ENCODE measurements at regions not wholly inside any gene's neighbourhood (a gene's known extent, or its start where the extent isn't known, plus 50 kb on each side); places are given as distances from the start of the nearest gene placed in this dataset.

GRCh38 chr14:70269582-70269981 lies 80.8 kb upstream of the SLC8A3 start:
- H3K23ac ChIP-seq (ENCODE audit: low read length in 2 of 2): no peak overlapping the region
- no peak for DNase-seq
- H3K27ac ChIP-seq (ENCODE audit: low read length, poor library complexity, severe bottlenecking): no peak overlapping the region
- no peak overlapping the region for H3K4me2 ChIP-seq (ENCODE audit: low read length, poor library complexity, severe bottlenecking)
- H3K27me3 ChIP-seq (ENCODE audit: control insufficient read depth in 1 of 2, insufficient read depth in 1 of 2, low read length in 2 of 2): peaks cover 3% of the 10 kb centered on the region in 2 experiments
- no peak overlapping the region for H2AK5ac ChIP-seq (ENCODE audit: low read length, severe bottlenecking)
- no peak overlapping the region for H3K4me3 ChIP-seq (ENCODE audit: insufficient read depth in 1 of 2, low read depth in 1 of 2, low read length in 2 of 2)
- WGBS: 56% methylated on average over 1 of the region's 1 CpG
- H4K8ac ChIP-seq (ENCODE audit: low read length): no peak overlapping the region
- H3K14ac ChIP-seq (ENCODE audit: low read length in 2 of 2): no peak overlapping the region
- H3K9me3 ChIP-seq (ENCODE audit: control insufficient read depth, low read length): no peaks in the 10 kb centered on the region
- H2BK120ac ChIP-seq (ENCODE audit: low read depth, low read length): no peak overlapping the region
- no peak overlapping the region for H2BK12ac ChIP-seq (ENCODE audit: low read length in 2 of 2)
- H3K4ac ChIP-seq (ENCODE audit: low read depth in 1 of 2, low read length in 2 of 2): no peak overlapping the region
- no peak overlapping the region for H4K91ac ChIP-seq (ENCODE audit: low read length)
- no peak overlapping the region for H2BK15ac ChIP-seq (ENCODE audit: low read depth, poor library complexity, severe bottlenecking)
- no peaks in the 10 kb centered on the region for H3K36me3 ChIP-seq (ENCODE audit: control insufficient read depth in 1 of 2, insufficient read depth in 2 of 2, low read depth in 1 of 2, low read length in 2 of 2)
- no peak overlapping the region for H2AFZ ChIP-seq (ENCODE audit: low read depth, low read length)
- H3K4me1 ChIP-seq (ENCODE audit: control insufficient read depth, insufficient read depth, low read depth, low read length): no peaks in the 10 kb centered on the region
- no peak overlapping the region for H2BK5ac ChIP-seq (ENCODE audit: low read depth, low read length, poor library complexity, severe bottlenecking)
- no peak overlapping the region for H3K9ac ChIP-seq (ENCODE audit: low read length)
- no peaks in the 10 kb centered on the region for H3K79me1 ChIP-seq (replicated peaks; ENCODE audit: low read length, poor library complexity, severe bottlenecking)
- no peak overlapping the region for H3K18ac ChIP-seq (ENCODE audit: low read depth in 1 of 2, low read length in 2 of 2)

DNA sequence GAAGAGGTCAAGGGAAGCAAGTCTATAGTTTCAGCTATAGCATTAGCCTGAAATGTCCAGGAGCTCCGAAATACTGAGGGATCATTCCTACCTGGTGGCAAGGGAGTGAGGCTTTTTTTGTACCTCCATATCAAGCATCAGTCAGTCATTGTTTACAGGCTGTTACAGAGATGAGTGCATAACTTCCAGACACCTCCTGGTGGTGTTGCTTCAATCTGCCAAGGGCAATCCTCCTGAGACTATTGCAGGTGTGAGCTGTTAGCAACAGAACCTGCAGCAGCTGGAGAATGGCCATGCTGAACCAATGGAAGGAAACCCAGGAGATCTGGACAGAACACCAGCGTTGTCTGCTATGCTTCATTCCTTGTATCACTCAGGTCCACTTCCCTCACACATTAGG lies 80.0 kb upstream of the SLC8A3 start:
- 39% methylated on average over 2 of the region's 2 CpGs for WGBS
- no peaks in the 10 kb centered on the region for H3K9me3 ChIP-seq (ENCODE audit: control insufficient read depth, low read length)
- no peak overlapping the region for H3K23ac ChIP-seq (ENCODE audit: low read length in 2 of 2)
- H3K27me3 ChIP-seq (ENCODE audit: control insufficient read depth in 1 of 2, insufficient read depth in 1 of 2, low read length in 2 of 2): peaks cover 3% of the 10 kb centered on the region in 2 experiments
- no peak for DNase-seq
- no peaks in the 10 kb centered on the region for H3K36me3 ChIP-seq (ENCODE audit: control insufficient read depth in 1 of 2, insufficient read depth in 2 of 2, low read depth in 1 of 2, low read length in 2 of 2)
- no peak overlapping the region for H3K18ac ChIP-seq (ENCODE audit: low read depth in 1 of 2, low read length in 2 of 2)
- no peaks in the 10 kb centered on the region for H3K79me1 ChIP-seq (replicated peaks; ENCODE audit: low read length, poor library complexity, severe bottlenecking)
- no peak overlapping the region for H4K8ac ChIP-seq (ENCODE audit: low read length)
- H3K27ac ChIP-seq (ENCODE audit: low read length, poor library complexity, severe bottlenecking): no peak overlapping the region
- no peaks in the 10 kb centered on the region for H3K4me1 ChIP-seq (ENCODE audit: control insufficient read depth, insufficient read depth, low read depth, low read length)
- no peak overlapping the region for H2BK120ac ChIP-seq (ENCODE audit: low read depth, low read length)
- no peak overlapping the region for H2BK15ac ChIP-seq (ENCODE audit: low read depth, poor library complexity, severe bottlenecking)
- H2AK5ac ChIP-seq (ENCODE audit: low read length, severe bottlenecking): no peak overlapping the region
- no peak overlapping the region for H3K4me2 ChIP-seq (ENCODE audit: low read length, poor library complexity, severe bottlenecking)
- no peak overlapping the region for H3K4ac ChIP-seq (ENCODE audit: low read depth in 1 of 2, low read length in 2 of 2)
- H3K9ac ChIP-seq (ENCODE audit: low read length): no peak overlapping the region
- no peak overlapping the region for H4K91ac ChIP-seq (ENCODE audit: low read length)
- H2AFZ ChIP-seq (ENCODE audit: low read depth, low read length): no peak overlapping the region
- H3K14ac ChIP-seq (ENCODE audit: low read length in 2 of 2): no peak overlapping the region
- no peak overlapping the region for H2BK5ac ChIP-seq (ENCODE audit: low read depth, low read length, poor library complexity, severe bottlenecking)
- H2BK12ac ChIP-seq (ENCODE audit: low read length in 2 of 2): no peak overlapping the region
- no peak overlapping the region for H3K4me3 ChIP-seq (ENCODE audit: insufficient read depth in 1 of 2, low read depth in 1 of 2, low read length in 2 of 2)

DNA sequence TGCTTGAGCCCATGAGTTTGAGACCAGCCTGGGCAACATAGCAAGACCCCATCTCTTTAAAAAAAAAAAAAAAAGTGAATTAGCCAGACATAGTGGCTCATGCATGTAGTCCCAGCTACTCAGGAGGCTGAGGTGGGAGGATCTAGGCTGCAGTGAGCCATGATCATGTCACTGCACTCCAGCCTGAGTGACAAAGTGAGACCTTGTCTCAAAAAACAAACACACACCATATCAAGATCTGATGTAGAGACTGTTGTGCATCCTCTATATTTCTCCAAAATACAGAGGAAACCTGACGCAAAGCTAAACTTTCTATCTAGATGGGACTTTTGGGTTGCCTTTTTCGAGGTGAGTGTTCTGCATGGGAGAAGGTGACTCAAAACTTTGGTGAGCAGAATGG lies 77.4 kb upstream of the SLC8A3 start:
- no CpG with 5 or more reads among the region's 2 CpGs for WGBS
- no peak for DNase-seq

GRCh38 chr14:70265422-70265821 lies 76.7 kb upstream of the SLC8A3 start:
- H3K9me3 ChIP-seq (ENCODE audit: control insufficient read depth, low read length): no peaks in the 10 kb centered on the region
- DNase-seq: no peak
- H2AFZ ChIP-seq (ENCODE audit: low read depth, low read length): no peak overlapping the region
- 100% methylated on average over 2 of the region's 2 CpGs for WGBS
- H2AK5ac ChIP-seq (ENCODE audit: low read length, severe bottlenecking): no peak overlapping the region
- H2BK120ac ChIP-seq (ENCODE audit: low read depth, low read length): no peak overlapping the region
- H3K27me3 ChIP-seq (ENCODE audit: control insufficient read depth in 1 of 2, insufficient read depth in 1 of 2, low read length in 2 of 2): peaks cover 3% of the 10 kb centered on the region in 2 experiments
- no peak overlapping the region for H3K27ac ChIP-seq (ENCODE audit: low read length, poor library complexity, severe bottlenecking)
- H4K8ac ChIP-seq (ENCODE audit: low read length): no peak overlapping the region
- no peak overlapping the region for H3K4me2 ChIP-seq (ENCODE audit: low read length, poor library complexity, severe bottlenecking)
- no peaks in the 10 kb centered on the region for H3K36me3 ChIP-seq (ENCODE audit: control insufficient read depth in 1 of 2, insufficient read depth in 2 of 2, low read depth in 1 of 2, low read length in 2 of 2)
- no peak overlapping the region for H2BK12ac ChIP-seq (ENCODE audit: low read length in 2 of 2)
- H3K4me1 ChIP-seq (ENCODE audit: control insufficient read depth, insufficient read depth, low read depth, low read length): no peaks in the 10 kb centered on the region
- H2BK15ac ChIP-seq (ENCODE audit: low read depth, poor library complexity, severe bottlenecking): no peak overlapping the region
- no peak overlapping the region for H3K4ac ChIP-seq (ENCODE audit: low read depth in 1 of 2, low read length in 2 of 2)
- no peaks in the 10 kb centered on the region for H3K79me1 ChIP-seq (replicated peaks; ENCODE audit: low read length, poor library complexity, severe bottlenecking)
- H3K9ac ChIP-seq (ENCODE audit: low read length): no peak overlapping the region
- no peak overlapping the region for H3K14ac ChIP-seq (ENCODE audit: low read length in 2 of 2)
- no peak overlapping the region for H3K4me3 ChIP-seq (ENCODE audit: insufficient read depth in 1 of 2, low read depth in 1 of 2, low read length in 2 of 2)
- no peak overlapping the region for H2BK5ac ChIP-seq (ENCODE audit: low read depth, low read length, poor library complexity, severe bottlenecking)
- H3K23ac ChIP-seq (ENCODE audit: low read length in 2 of 2): no peak overlapping the region
- H4K91ac ChIP-seq (ENCODE audit: low read length): no peak overlapping the region
- H3K18ac ChIP-seq (ENCODE audit: low read depth in 1 of 2, low read length in 2 of 2): no peak overlapping the region

More for the DNA sequence above, 77.4 kb upstream of the SLC8A3 start:
- no peak overlapping the region for H2BK15ac ChIP-seq (ENCODE audit: low read depth, poor library complexity, severe bottlenecking)
- no peak overlapping the region for H3K23ac ChIP-seq (ENCODE audit: low read length in 2 of 2)
- H2AFZ ChIP-seq (ENCODE audit: low read depth, low read length): no peak overlapping the region
- H3K4me1 ChIP-seq (ENCODE audit: control insufficient read depth, insufficient read depth, low read depth, low read length): no peaks in the 10 kb centered on the region
- H2AK5ac ChIP-seq (ENCODE audit: low read length, severe bottlenecking): no peak overlapping the region
- H2BK12ac ChIP-seq (ENCODE audit: low read length in 2 of 2): no peak overlapping the region
- H4K8ac ChIP-seq (ENCODE audit: low read length): no peak overlapping the region
- no peak overlapping the region for H3K4ac ChIP-seq (ENCODE audit: low read depth in 1 of 2, low read length in 2 of 2)
- no peak overlapping the region for H3K27ac ChIP-seq (ENCODE audit: low read length, poor library complexity, severe bottlenecking)
- H2BK5ac ChIP-seq (ENCODE audit: low read depth, low read length, poor library complexity, severe bottlenecking): no peak overlapping the region
- H3K18ac ChIP-seq (ENCODE audit: low read depth in 1 of 2, low read length in 2 of 2): no peak overlapping the region
- no peak overlapping the region for H4K91ac ChIP-seq (ENCODE audit: low read length)
- no peak overlapping the region for H3K4me2 ChIP-seq (ENCODE audit: low read length, poor library complexity, severe bottlenecking)
- no peak overlapping the region for H3K9ac ChIP-seq (ENCODE audit: low read length)
- H3K4me3 ChIP-seq (ENCODE audit: insufficient read depth in 1 of 2, low read depth in 1 of 2, low read length in 2 of 2): no peak overlapping the region
- no peaks in the 10 kb centered on the region for H3K36me3 ChIP-seq (ENCODE audit: control insufficient read depth in 1 of 2, insufficient read depth in 2 of 2, low read depth in 1 of 2, low read length in 2 of 2)
- no peaks in the 10 kb centered on the region for H3K79me1 ChIP-seq (replicated peaks; ENCODE audit: low read length, poor library complexity, severe bottlenecking)
- H3K27me3 ChIP-seq (ENCODE audit: control insufficient read depth in 1 of 2, insufficient read depth in 1 of 2, low read length in 2 of 2): peaks cover 3% of the 10 kb centered on the region in 2 experiments
- H3K9me3 ChIP-seq (ENCODE audit: control insufficient read depth, low read length): no peaks in the 10 kb centered on the region
- H2BK120ac ChIP-seq (ENCODE audit: low read depth, low read length): no peak overlapping the region
- H3K14ac ChIP-seq (ENCODE audit: low read length in 2 of 2): no peak overlapping the region

All from mesenchymal stem cell (in vitro differentiated cells and primary cell).